Stomach (tissue), 8 donors: ENCODE measurements at regions not wholly inside any gene's neighbourhood (a gene's known extent, or its start where the extent isn't known, plus 50 kb on each side); places are given as distances from the start of the nearest gene placed in this dataset.

Source experiments
- DNase-seq, 2 donors: peaks; one replicate each; pipeline versions ENCODE4 v3.0.0 to v3.0.0-alpha.2; 2013 to 2019
- H3K27ac ChIP-seq, 5 donors: fragments of 200-600 bp in 4 of 5; sonication (generic) in 4 of 5; one replicate each; pipeline ENCODE4 v1.5.1; 2013 to 2019; ENCODE audit warnings: mild to moderate bottlenecking in 1 of 5, moderate library complexity in 1 of 5
- H3K27me3 ChIP-seq, 3 donors: fragments of 200-600 bp; sonication (generic); one replicate each; pipeline ENCODE4 v1.5.1; 2017 to 2019; ENCODE audit warnings: mixed run types in 1 of 3
- H3K36me3 ChIP-seq, 4 donors: fragments of 200-600 bp; sonication (generic); 1 replicate in 3 of 4; 2 replicates in 1 of 4; pipeline ENCODE4 v1.5.1; 2016 to 2019
- H3K4me1 ChIP-seq, 4 donors: fragments of 200-600 bp; sonication (generic); one replicate each; pipeline ENCODE4 v1.5.1; 2016 to 2019
- H3K4me3 ChIP-seq, 4 donors: fragments of 200-600 bp; sonication (generic) in 3 of 4; one replicate each; pipeline ENCODE4 v1.5.1; 2016 to 2019; ENCODE audit warnings: mild to moderate bottlenecking in 1 of 4
- H3K9me3 ChIP-seq, 4 donors: fragments of 200-600 bp; sonication (generic); one replicate each; pipeline ENCODE4 v1.5.1; 2016 to 2019
- CTCF ChIP-seq, 7 experiments: fragments of 450-650 bp in 4 of 7; fragments of 200-600 bp in 3 of 7; sonication (generic) in 3 of 7; IDR thresholded peaks; one replicate each; pipeline ENCODE4 v1.5.1; 2016 to 2019; ENCODE audit warnings: antibody characterized with exemption in 7 of 7, control low read depth in 2 of 7, mild to moderate bottlenecking in 1 of 7
- EP300 ChIP-seq: sonication (generic); formaldehyde crosslinking; IDR thresholded peaks from one replicate; pipeline ENCODE4 v1.6.1; 2017; ENCODE audit warnings: antibody characterized with exemption
- POLR2A ChIP-seq, 4 donors: fragments of 450-650 bp; IDR thresholded peaks; one replicate each; pipeline ENCODE4 v1.6.1; 2016; ENCODE audit warnings: antibody characterized with exemption in 4 of 4, control low read depth in 2 of 4, mild to moderate bottlenecking in 1 of 4, moderate library complexity in 1 of 4
- POLR2AphosphoS5 ChIP-seq, 3 donors: sonication (generic); formaldehyde crosslinking; IDR thresholded peaks; one replicate each; pipeline ENCODE4 v1.6.1; 2016; ENCODE audit warnings: antibody characterized with exemption in 3 of 3
- WGBS, 5 donors: extraction: QIAGEN DNeasy Blood & Tissue Kit in 3 of 5; methylation state at CpG; one replicate each; pipeline versions ENCODE4 v1.1.5 to v1.1.7; 2013 to 2018; 5-methylcytosine and 5-hydroxymethylcytosine counted together
- intact Hi-C: fragments of 100-400 bp; cut with DNase I; formaldehyde crosslinking; loops from one replicate; pipeline ENCODE4 v1.15.1; 2023; ENCODE audit warnings: low total_unique reads
- donor health status: healthy with polysubstance abuse.
- donor health status: Bipolar disorder and iron deficiency.
- donor health status: healthy.

GRCh38 chr7:155878250-155878649 is 66.0 kb upstream of the SHH start:
- no peak overlapping the region for H3K27ac ChIP-seq
- intact Hi-C loops = no loop called here
- no peaks in the 10 kb centered on the region for H3K27me3 ChIP-seq
- H3K4me1 ChIP-seq = no peaks in the 10 kb centered on the region
- WGBS, 5 donors = 82 to 94% (median 86%) methylated on average over 11 of the region's 11 CpGs
- no peaks in the 10 kb centered on the region for H3K36me3 ChIP-seq
- H3K4me3 ChIP-seq = no peak overlapping the region
- no peak for DNase-seq
- no peaks in the 10 kb centered on the region for H3K9me3 ChIP-seq
- TF ChIP-seq POLR2AphosphoS5 (IDR thresholded peaks at IDR 0.05) (no peak), EP300 (no peak), CTCF (IDR thresholded peaks at IDR 0.05) (no peak), POLR2A (IDR thresholded peaks at IDR 0.05) (no peak)

- no peak overlapping the region for H3K27ac ChIP-seq
- TF ChIP-seq POLR2AphosphoS5 (IDR thresholded peaks at IDR 0.05) (no peak), POLR2A (IDR thresholded peaks at IDR 0.05) (no peak), EP300 (no peak), CTCF (IDR thresholded peaks at IDR 0.05) (no peak)
- DNase-seq = no peak
- H3K4me3 ChIP-seq = no peak overlapping the region
- H3K27me3 ChIP-seq = no peaks in the 10 kb centered on the region
- intact Hi-C loops = no loop called here
- H3K36me3 ChIP-seq = no peaks in the 10 kb centered on the region
- no peaks in the 10 kb centered on the region for H3K9me3 ChIP-seq
- H3K4me1 ChIP-seq = no peaks in the 10 kb centered on the region
- WGBS, 5 donors = 78 to 92% (median 86%) methylated on average over 2 of the region's 2 CpGs
These were observed 64.9 kb upstream of the SHH start for GRCh38 chr7:155877167-155877566.

GRCh38 chr7:155874411-155874810 is 62.1 kb upstream of the SHH start:
- no peak for DNase-seq
- H3K27me3 ChIP-seq = no peaks in the 10 kb centered on the region
- no peaks in the 10 kb centered on the region for H3K4me1 ChIP-seq
- no peak for TF ChIP-seq CTCF (IDR thresholded peaks at IDR 0.05)
- no peak for TF ChIP-seq POLR2A (IDR thresholded peaks at IDR 0.05)
- TF ChIP-seq POLR2AphosphoS5 (IDR thresholded peaks at IDR 0.05) = no peak
- no peak for TF ChIP-seq EP300
- H3K9me3 ChIP-seq = no peaks in the 10 kb centered on the region
- intact Hi-C loops = no loop called here
- no peak overlapping the region for H3K27ac ChIP-seq
- H3K4me3 ChIP-seq = no peak overlapping the region
- 89 to 96% (median 96%) methylated on average over 3 of the region's 3 CpGs for WGBS, 5 donors
- H3K36me3 ChIP-seq = no peaks in the 10 kb centered on the region

GRCh38 chr7:155874010-155874409 is 61.7 kb upstream of the SHH start:
- H3K36me3 ChIP-seq = no peaks in the 10 kb centered on the region
- no peaks in the 10 kb centered on the region for H3K27me3 ChIP-seq
- H3K27ac ChIP-seq = no peak overlapping the region
- H3K4me3 ChIP-seq = no peak overlapping the region
- H3K4me1 ChIP-seq = no peaks in the 10 kb centered on the region
- WGBS, 5 donors = 80 to 90% (median 88%) methylated on average over 6 of the region's 6 CpGs
- TF ChIP-seq EP300 = no peak
- TF ChIP-seq CTCF (IDR thresholded peaks at IDR 0.05) = no peak
- TF ChIP-seq POLR2A (IDR thresholded peaks at IDR 0.05) = no peak
- no peak for TF ChIP-seq POLR2AphosphoS5 (IDR thresholded peaks at IDR 0.05)
- no peak for DNase-seq
- no peaks in the 10 kb centered on the region for H3K9me3 ChIP-seq
- intact Hi-C loops = no loop called here
